Activated CD8-positive, alpha-beta memory T cell treated with anti-CD3 and anti-CD28 coated beads, Interleukin-2, amount 50 U/mL, for 4 hours (primary cell): ENCODE measurements at regions not wholly inside any gene's neighbourhood (a gene's known extent, or its start where the extent isn't known, plus 50 kb on each side); places are given as distances from the start of the nearest gene placed in this dataset.
"Not testable (repeated sequence)": the region's sequence is repeated elsewhere in the genome, so short reads cannot be mapped to it uniquely, and the experiment has no call there.

Source experiments
- DNase-seq: peaks from one replicate; pipeline ENCODE4 v3.0.0-alpha.2; 2020

DNA sequence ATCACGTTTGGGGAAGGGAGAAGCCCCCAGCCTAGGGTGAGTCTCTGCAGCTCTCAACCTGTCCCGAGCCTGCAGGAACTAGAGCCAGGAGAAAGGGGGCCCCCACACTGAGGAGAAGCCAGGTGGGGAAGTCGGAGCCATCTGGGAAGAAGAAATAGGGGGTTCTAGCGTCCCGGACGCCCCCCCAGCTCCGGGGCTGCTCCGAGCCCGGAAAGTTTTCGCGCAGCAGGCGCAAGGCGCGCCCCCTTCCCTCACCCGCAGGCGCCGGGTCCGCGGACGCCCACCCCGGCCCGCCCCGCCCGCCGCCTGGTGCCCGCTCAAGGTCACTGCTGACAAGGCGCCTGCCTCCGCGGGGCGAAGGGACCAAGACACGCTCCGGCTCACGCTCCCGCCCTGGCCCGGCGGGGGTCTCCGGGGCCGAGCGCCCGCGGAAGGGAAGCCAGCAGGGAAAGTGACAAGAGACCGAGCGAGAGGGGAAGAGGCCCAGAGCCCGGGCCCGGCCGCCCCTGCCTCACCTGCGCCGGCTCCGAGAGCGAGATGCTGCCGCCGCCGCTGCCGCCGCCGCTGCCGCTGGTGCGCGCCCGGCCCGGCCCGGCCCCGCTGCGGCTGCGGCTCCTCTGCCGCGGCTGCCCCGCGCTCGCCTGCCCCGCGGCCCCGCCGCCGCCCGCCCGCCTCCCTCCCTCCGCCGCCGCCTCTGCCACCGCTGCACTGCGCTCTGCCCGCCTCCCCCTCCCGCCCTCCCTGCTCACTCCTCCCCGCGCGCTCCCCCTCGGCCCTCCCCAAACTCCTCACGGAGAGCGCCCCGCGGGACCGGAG, 108.4 kb upstream of the SLC6A11 start:
- no peak for DNase-seq

DNA sequence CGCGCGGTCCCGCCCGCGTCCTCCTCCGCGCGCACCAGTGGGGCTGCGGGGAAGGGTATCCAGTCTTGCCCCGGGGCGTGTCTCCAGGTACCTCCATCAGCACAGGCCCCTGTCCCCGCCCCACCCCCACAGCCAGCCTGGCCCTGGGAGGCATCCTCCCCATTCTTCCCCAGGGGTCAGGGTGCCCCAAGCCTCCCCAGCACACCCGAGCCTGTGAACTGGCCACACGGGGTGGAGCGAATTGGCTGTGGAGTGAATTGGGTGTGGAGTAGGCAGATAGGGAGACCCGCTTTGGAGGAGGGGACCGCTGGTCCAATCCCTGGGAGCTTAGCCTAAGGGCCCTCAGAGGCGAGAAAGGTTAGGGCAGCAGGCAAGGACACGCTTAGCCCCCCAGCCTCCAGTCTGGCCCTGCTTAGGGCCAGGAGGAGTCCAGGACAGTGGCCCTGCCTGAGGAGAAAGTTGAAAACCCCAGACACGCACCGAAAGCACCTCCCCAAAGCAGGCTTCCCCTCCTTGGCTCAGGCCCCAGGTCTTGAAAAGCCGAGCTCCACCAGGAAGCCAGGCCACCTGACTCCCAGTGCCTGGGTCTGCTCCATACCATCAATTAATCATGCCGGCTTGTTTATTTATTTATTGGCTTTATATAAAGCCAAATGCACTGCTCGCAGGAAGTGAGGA, 107.7 kb upstream of the SLC6A11 start:
- DNase-seq = no peak

DNA sequence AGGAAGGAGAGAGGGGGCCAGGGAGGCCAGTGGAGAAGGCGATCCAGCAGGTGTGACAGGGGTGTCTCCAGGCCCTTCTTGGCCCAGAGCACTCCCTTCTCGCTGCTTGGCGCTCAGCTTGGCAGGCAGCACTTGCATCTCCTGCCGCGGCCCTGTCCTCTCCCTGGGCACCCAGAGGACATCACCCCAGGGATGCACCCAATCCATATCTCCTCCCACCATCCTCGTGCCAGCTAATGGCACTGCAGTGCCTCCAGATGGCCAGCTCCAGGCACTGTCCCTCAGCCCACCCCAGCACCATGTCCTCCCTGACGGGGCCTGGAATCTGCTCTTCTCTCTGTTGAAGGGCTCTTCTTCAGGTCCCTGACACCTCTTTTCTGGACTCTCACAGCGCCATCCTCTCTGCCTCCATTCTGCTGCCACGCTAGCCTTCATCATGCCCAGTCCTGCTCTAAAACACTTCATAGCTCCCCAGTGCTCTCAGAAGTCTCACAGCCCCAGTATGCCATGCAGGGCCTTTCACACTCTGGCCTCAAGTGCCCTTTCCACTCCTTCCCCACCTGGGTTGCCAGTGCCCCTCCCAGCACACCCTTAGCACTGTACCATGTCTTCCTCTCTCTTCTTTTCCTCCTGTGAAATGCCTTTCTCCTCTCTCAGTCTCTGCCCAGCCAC, 106.8 kb upstream of the SLC6A11 start:
- no peak for DNase-seq

DNA sequence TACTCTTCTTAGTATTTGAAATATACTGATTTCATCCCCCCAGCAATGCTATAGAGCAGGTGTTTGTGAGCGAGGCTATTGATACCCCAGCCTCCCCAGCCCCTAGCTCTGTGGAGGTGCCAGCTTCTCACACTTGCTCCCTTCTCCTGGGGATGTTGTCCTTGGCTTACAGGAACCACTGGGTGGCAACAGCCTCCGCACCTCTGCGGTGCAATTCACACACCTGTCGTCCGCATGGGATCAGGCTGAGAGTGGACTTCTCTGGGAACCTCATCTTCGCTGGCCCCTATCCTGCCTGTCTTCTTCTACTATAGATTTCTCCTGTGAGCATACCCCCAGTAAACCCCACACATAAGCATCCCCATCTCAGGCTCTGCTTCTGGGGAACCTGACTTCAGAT, 103.9 kb upstream of the SLC6A11 start:
- no peak for DNase-seq

DNA sequence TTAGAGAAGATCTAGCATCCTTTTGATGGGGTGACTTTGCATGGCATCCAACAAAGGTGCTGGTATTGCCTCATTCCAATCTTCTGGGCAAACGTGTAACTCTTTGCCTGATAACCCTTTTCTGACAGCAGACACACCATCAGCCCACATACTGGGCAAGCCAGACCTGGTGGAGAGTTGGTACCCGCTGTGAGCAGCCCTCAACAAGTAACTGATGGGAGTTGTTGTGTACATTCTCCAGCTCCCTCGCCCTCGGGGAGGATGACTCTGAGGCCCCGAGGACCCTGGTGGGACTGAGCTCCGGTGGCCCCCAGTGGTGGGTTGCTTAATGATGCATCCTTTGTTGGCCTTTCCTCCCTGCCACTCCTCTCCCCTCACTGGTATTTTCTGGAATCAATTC, 102.4 kb upstream of the SLC6A11 start:
- DNase-seq = no peak

DNA sequence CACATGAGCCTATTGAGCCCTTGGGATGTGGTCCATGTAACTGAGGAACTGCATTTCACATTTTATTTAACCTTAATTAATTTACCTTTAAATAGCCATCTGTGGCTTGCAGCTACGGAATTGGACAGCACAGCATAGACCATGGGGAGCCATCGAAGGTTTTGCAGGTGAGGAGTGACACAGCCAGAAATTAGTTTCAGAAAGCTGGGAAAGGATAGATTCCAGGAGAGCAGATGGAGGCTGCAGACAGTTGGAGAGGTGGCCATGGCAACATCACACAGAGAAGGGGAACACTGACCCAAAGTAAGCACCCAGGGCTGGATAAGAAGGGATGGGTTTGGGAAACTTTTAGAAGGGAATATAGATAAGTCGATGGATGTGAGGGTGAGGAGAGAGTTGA, 100.1 kb upstream of the SLC6A11 start:
- DNase-seq = no peak

DNA sequence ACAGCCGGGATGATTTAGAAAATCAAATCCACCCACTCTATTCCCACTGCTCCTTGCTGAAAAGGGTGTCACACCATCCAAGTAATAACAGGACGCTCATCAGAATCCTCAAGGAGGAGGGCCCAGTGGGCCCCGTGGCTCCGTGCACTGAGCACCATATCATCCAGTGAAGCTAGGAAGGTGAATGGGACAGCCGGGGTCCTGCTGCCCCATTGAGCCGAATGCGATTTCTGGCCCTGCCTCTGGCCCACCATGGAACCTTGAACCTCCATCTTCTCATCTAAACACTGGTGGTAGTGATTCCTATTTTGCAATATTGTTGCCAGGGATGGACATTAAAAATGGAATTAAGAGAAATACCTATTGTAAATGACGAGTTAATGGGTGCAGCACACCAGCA, 99.1 kb upstream of the SLC6A11 start:
- DNase-seq = no peak

DNA sequence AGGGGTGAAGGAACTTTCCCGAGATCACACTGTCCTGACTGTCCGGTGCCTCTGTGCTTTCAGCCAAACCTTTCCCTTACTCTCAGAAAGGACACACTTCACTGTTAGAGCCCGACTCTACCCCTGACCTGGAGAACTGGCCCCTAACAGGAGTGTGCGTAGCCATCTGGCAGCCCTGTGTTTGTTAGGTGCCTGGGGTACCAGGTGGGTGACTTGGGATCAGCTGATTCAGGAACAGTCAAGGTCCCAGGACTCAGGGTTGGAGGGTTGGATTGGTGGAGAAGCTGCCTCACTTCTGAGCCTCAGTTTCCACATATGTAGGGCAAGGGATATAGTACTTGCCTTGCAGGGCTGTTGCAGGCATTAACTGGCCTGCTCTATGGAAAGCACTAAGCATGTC, 98.3 kb upstream of the SLC6A11 start:
- no peak for DNase-seq

DNA sequence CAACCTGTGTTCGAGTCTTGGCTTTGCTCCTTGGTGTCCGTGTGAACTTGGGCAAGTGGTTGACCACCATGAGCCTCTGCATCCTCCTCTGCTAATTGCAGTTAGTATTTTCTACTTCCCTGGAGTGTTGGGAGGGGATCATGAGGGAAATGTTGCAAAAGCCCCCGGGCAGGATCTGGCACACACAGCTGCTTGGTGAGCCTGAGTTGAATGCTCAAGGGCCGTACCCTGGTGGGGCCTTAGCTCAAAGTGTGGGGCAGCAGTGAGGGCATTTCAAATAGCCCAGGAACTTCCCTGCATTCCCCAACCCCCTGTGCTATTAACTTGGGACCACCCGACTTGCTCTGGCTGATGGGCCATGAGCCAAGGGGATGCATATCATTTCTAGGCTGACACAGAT, 94.9 kb upstream of the SLC6A11 start:
- DNase-seq = no peak

DNA sequence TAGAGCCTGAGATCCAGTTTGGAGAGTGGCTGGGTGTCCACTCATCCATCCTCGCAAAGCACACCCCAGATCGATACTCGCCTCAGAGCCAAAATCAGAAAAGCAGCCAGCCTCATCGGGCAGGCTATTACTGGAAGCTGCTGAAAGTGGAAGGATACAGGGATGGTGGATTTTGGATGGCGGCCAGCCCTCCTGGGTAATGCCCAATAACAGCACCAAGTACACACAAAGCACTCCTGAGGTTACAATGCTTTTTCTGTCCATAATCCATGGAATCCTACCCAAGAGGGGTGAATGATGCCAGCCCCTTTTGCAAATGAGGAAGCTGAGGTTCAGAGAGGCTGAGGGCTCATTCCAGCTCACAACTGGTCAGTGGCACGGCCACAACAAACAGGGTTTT, 93.1 kb upstream of the SLC6A11 start:
- no peak for DNase-seq

DNA sequence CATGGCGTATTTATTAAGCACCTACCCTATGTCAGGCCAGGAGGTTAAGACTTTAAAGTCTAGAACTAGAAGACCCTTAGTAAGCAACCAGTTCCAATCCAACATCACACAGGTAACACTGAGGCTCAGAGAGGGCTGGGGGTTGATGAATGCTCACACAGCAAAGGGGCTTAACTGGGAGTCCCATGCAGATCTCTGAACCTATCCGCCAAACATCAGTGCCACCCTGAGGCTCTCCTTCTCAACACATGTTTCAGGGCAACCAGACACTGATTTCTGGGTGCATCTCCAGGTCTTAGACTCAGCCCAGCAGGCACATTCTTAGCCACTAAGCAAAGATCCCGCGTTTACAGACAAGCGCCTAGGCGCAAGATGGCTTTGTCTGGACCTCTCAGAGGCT, 92.0 kb upstream of the SLC6A11 start:
- no peak for DNase-seq

DNA sequence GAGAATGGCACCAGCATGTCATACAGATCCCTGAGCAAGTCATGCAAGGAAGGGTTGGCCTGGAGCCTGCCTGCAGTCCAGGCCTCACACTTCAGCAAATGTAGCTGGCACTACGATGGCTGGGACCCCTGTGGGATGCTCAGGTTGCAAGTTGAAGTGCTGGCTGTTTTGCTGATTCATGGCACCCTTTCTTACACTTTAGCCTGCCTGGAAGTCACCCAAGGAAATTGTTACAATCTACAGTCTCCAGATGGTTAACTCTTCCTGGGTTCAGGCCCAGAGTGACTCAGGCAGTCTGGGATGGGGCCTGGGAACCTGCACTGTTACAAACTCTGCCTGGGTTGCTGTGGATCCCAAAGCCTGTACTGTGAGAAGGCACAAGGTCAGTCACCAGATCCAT, 91.0 kb upstream of the SLC6A11 start:
- DNase-seq = no peak

DNA sequence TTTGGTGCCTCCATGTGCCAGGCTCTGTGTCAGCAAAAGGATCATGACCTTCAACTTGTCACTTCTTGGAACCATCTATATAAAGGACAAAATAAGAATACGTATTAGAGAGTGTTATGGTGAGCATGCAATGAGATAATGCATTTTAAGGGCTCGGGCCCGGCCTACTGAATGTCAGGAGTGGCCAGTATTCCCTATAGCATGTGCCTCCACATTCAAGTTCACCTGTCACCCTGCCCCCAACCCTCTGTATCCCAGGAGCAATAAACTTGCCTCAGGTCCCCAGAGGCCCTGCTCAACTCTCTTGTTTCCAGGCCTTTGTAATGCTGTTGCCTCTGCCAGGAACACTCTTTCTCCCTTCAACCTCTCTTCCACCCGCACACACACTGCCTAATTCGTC, 90.2 kb upstream of the SLC6A11 start:
- DNase-seq = no peak

DNA sequence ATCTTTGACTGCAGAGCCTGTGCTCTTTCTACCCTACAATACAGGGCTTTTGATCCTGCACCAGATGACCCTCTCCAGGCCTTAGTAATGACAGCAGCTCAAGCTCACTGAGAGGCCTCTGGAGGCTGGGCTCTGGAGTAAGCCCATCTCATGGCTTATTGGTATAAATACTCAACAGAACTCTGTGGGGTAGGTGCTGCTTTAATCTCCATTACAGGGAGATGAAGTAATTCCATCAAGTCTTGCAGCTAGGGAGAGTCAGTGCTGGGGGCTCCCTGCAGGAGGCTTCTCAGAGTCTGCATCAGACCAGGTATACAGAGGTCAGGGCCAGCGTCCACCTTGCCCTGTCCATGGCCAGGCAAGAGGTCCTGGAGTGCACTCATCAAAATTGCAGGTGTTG, 89.2 kb upstream of the SLC6A11 start:
- no peak for DNase-seq

DNA sequence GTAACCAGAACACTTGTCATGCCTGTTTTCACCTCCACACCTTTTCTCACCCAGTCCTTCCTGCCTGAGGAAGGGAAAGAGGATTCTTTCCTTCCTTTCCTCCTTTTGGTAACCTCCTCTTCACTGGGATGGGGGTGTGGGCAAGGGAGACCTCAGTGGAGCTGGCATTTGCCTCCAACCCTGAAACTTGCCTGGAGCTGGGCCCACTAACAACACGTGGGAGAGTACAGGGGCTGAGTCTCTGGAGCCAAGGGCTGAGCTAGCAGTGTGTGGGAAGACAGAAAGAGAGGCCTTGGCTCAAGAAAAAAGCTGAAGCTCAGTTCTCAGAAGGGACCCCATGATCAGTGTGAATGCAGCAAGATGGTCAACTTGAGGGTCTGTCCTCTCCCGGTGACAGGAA, 86.6 kb upstream of the SLC6A11 start:
- DNase-seq = no peak

DNA sequence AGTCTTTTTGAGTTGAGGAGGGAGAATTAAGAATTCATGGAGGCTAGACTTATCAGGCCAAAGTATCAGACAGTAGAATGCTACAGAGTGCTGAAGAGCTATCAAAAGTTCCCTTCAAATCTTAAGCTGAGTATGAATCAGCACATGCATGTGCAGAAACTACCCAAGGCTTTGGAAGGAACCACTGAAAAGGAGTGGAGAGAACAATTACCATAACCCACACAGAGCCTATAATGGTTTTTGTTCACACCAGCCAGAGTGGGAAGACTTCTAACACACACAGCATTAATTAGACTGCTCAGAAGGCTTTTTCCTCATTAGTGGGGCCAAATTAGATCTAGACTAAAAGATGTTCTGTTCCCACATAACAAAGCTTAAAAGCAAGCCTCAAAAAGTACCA, 83.7 kb upstream of the SLC6A11 start:
- DNase-seq = no peak

DNA sequence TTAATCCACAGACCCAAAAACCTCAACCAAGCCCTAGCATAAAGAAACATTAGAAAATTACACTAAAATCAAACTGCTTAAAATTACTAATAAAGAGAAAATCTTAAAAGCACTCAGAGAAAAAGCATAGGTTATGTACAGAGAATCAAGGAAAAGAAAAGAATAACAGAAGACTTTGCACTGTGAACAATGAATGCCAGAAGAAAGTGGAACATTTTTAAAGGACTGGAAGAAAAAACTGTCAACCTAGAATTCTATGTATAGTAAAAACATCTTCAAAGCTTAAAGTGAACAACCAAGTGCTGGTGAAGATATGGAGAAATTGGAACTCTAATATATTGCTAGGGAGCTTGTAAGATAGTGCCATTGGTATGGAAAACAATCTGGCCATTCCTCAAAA, 82.7 kb upstream of the SLC6A11 start:
- DNase-seq = no peak

DNA sequence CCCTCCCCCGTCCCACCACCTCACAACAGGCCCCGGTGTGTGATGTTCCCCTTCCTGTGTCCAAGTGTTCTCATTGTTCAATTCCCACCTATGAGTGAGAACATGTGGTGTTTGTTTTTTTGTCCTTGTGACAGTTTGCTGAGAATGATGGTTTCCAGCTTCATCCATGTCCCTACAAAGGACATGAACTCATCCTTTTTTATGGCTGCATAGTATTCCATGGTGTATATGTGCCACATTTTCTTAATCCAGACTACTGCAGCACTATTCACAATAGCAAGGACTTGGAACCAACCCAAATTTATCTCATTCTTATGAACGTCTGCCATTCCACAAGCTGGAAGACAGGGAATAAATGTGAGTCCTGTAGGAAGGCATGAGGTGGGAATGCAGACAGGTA, 79.6 kb upstream of the SLC6A11 start:
- DNase-seq = not testable (repeated sequence)

DNA sequence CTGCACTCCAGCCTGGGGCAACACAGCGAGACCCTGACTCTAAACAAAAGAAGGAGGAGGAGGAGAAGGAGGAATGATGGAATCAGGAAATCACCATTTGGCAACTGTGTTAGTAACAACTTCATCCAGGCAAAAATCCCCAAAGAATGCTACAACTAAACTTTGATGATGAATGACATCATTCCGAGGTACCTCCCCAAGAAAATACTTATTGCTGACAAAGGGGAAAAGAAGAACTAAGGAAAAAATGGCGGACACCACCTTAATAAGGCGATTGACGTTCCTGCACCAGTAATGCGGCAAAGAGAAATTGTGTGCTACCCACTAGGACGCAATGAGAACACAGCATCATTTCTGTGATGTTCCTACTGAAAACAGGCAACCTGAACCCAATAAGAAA, 78.2 kb upstream of the SLC6A11 start:
- DNase-seq = no peak

DNA sequence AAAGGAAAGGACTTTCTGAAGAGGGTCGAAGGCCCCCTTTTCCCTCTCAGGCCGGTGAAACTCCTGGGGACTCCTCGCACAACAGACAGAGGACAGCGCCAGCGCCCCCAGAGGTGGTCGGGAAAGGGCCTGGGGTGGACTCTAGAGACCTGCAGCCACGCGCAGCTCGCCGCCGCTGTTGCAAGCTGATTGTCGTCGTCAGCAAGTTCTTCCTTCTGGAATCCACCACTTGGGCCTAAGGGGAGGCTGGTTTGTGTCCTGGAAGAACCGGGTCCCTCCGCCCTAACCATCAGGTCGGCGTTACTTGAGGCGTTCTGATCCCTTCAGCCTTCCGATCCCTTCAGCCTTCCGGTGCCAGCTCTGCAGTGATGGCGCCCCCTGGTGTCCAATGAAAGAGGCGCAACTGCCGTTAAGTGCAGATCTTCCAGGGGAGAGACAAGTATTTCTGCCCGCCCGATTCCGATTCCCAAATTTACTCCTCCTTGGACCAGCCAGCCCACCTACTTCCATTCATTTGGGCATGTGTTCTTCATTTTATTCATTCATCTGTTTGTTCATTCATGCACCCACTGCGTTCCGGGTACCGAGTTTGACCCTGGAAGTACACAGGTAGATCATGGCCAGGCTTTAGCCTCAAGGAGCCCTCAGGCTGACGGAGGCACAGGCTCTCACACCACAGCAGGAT, 77.2 kb upstream of the SLC6A11 start:
- DNase-seq = peak; percentile 74

DNA sequence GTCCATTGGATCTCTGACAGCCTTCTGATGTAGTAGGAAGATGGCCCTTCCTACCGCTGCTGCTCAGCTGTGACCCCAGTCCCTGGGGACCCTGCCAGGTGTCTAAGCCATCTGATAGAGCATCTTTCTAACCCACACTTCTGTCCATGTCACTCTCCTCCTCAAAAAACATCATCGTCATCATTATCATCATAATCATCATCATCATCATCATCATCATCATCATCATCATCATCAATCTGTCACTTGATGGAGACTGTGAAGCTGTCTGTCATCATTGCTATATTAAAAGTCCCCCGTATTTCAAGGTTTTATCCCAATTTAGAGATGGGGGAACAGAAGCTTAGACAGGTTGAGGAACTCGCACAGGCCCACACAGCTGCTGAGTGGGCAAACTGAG, 75.1 kb upstream of the SLC6A11 start:
- no peak for DNase-seq

DNA sequence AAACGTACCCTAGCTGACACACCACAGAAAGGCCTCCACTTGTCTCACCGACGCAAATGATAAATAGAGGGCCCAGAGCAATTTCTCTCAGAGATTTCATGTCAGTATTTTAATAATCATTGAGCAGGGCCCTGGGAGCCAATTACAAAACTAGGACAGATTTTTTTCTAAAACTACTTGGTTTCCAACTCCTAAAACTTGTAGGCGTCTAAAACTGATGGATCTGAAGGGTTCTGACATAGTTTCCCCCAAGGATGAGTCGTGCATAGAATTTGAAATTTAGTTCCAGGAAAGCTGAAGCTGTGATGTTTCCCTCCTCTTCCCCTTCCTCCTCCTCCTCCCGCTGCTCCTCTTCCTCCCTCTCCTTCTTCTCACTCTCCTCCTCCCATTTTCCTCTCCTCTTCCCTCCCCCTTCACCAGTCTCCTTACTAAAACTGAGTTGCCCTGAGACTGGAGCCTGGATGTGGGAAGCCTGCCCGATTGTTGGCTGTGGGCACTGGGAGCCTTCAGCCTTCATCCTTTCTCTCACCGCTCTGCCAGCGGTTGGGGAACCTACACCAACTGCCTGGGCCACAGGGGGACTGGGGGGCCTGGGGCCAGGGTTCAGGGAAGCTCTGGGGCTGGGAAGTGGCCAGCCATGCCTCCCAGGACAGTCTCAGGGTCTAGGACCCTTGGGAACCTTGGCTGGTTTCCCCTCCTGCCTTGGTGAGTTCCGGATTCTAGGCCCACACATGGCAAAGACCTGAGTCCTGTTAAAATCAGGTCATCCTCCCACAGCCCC, 73.9 kb upstream of the SLC6A11 start:
- DNase-seq = no peak
